ENCODE measurements at regions not wholly inside any gene's neighbourhood (a gene's known extent, or its start where the extent isn't known, plus 50 kb on each side); places are given as distances from the start of the nearest gene placed in this dataset.

GRCh38 chr5:155921621-155922020 lies 405.3 kb upstream of the SGCD start:
- no TSS peak for BruUV-seq (replicated peaks)
- Histone ChIP-seq H3K36me3 (ENCODE audit: insufficient read depth, low read length) (no peaks in the 10 kb centered on the region), H3K9me3 (ENCODE audit: low read length) (no peaks in the 10 kb centered on the region), H3K4me2 (ENCODE audit: low read length) (no peak overlapping the region), H3K4me3 (ENCODE audit: low read depth, low read length, poor library complexity, severe bottlenecking) (no peak overlapping the region), H3K4me1 (ENCODE audit: insufficient read depth, low read length, poor library complexity, severe bottlenecking) (no peaks in the 10 kb centered on the region), H3K27ac (ENCODE audit: low read depth, low read length, poor library complexity, severe bottlenecking) (no peak overlapping the region), H2AFZ (ENCODE audit: low read length) (no peak overlapping the region), H3K79me2 (ENCODE audit: insufficient read depth, low read depth, low read length) (no peaks in the 10 kb centered on the region), H4K20me1 (ENCODE audit: insufficient read depth, low read length) (no peaks in the 10 kb centered on the region), H3K9me2 (ENCODE audit: insufficient read depth, low read length) (no peaks in the 10 kb centered on the region)
- intact Hi-C loops (cut with micrococcal nuclease; ENCODE audit: unreplicated experiment): no loop called here
- DNase-seq (ENCODE audit: low spot score): no peak
- POLR2A ChIA-PET: no interaction called here
- CTCF ChIA-PET (ENCODE audit: unreplicated experiment): no interaction called here
- TF ChIP-seq EZH2phosphoT487 (IDR thresholded peaks at IDR 0.05; ENCODE audit: borderline replicate concordance, low read depth, low read length) (no peak), CTCF (conservative IDR thresholded peaks at IDR 0.05; ENCODE audit: low read length) (no peak)

DNA sequence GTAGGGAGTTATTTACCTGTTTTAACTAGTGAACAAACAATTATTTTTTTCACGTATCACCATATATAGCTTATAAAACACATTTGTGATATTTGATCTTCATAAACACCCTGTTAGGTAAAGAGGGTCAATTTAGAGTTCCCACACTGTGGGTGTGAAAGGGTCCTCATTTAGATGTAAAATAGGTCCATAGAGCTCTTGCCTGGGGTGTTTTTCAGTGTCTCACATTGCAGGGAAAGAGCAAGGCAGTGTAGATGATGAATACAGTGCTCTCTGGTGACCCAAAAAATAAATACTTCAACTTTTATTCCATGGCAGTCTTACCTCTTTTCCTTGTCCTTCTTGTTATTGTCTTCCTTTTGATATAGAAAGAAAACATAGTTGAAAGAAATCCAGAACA lies 403.2 kb upstream of the SGCD start:
- no peaks in the 10 kb centered on the region for H3K9me2 ChIP-seq (ENCODE audit: insufficient read depth, low read length)
- no peak overlapping the region for H3K27ac ChIP-seq (ENCODE audit: low read depth, low read length, poor library complexity, severe bottlenecking)
- H3K79me2 ChIP-seq (ENCODE audit: insufficient read depth, low read depth, low read length): no peaks in the 10 kb centered on the region
- intact Hi-C loops (cut with micrococcal nuclease; ENCODE audit: unreplicated experiment): no loop called here
- H4K20me1 ChIP-seq (ENCODE audit: insufficient read depth, low read length): no peaks in the 10 kb centered on the region
- TF ChIP-seq EZH2phosphoT487 (IDR thresholded peaks at IDR 0.05; ENCODE audit: borderline replicate concordance, low read depth, low read length): no peak
- no peak for TF ChIP-seq CTCF (conservative IDR thresholded peaks at IDR 0.05; ENCODE audit: low read length)
- H3K4me3 ChIP-seq (ENCODE audit: low read depth, low read length, poor library complexity, severe bottlenecking): no peak overlapping the region
- ChIA-PET CTCF (ENCODE audit: unreplicated experiment) (no interaction called here), POLR2A (no interaction called here)
- H3K4me1 ChIP-seq (ENCODE audit: insufficient read depth, low read length, poor library complexity, severe bottlenecking): no peaks in the 10 kb centered on the region
- DNase-seq (ENCODE audit: low spot score): no peak
- no TSS peak for BruUV-seq (replicated peaks)
- H3K9me3 ChIP-seq (ENCODE audit: low read length): no peaks in the 10 kb centered on the region
- H2AFZ ChIP-seq (ENCODE audit: low read length): no peak overlapping the region
- H3K36me3 ChIP-seq (ENCODE audit: insufficient read depth, low read length): no peaks in the 10 kb centered on the region
- H3K4me2 ChIP-seq (ENCODE audit: low read length): no peak overlapping the region

- DNase-seq (ENCODE audit: low spot score): no peak
- TF ChIP-seq EZH2phosphoT487 (IDR thresholded peaks at IDR 0.05; ENCODE audit: borderline replicate concordance, low read depth, low read length) (no peak), CTCF (conservative IDR thresholded peaks at IDR 0.05; ENCODE audit: low read length) (no peak)
- intact Hi-C loops (cut with micrococcal nuclease; ENCODE audit: unreplicated experiment): no loop called here
- H4K20me1 ChIP-seq (ENCODE audit: insufficient read depth, low read length): no peaks in the 10 kb centered on the region
- BruUV-seq (replicated peaks): no TSS peak
- no peaks in the 10 kb centered on the region for H3K4me1 ChIP-seq (ENCODE audit: insufficient read depth, low read length, poor library complexity, severe bottlenecking)
- H2AFZ ChIP-seq (ENCODE audit: low read length): no peak overlapping the region
- H3K9me2 ChIP-seq (ENCODE audit: insufficient read depth, low read length): no peaks in the 10 kb centered on the region
- ChIA-PET POLR2A (no interaction called here), CTCF (ENCODE audit: unreplicated experiment) (no interaction called here)
- no peak overlapping the region for H3K4me3 ChIP-seq (ENCODE audit: low read depth, low read length, poor library complexity, severe bottlenecking)
- no peaks in the 10 kb centered on the region for H3K9me3 ChIP-seq (ENCODE audit: low read length)
- H3K36me3 ChIP-seq (ENCODE audit: insufficient read depth, low read length): no peaks in the 10 kb centered on the region
- H3K79me2 ChIP-seq (ENCODE audit: insufficient read depth, low read depth, low read length): no peaks in the 10 kb centered on the region
- no peak overlapping the region for H3K27ac ChIP-seq (ENCODE audit: low read depth, low read length, poor library complexity, severe bottlenecking)
- H3K4me2 ChIP-seq (ENCODE audit: low read length): no peak overlapping the region
These were observed 400.9 kb upstream of the SGCD start for GRCh38 chr5:155926031-155926430.
